Mesenchymal stem cell (in vitro differentiated cells and primary cell): ENCODE measurements at regions not wholly inside any gene's neighbourhood (a gene's known extent, or its start where the extent isn't known, plus 50 kb on each side); places are given as distances from the start of the nearest gene placed in this dataset.
A peak's percentile ranks its signal among the peaks of the same experiment; 100 is the strongest.

Source experiments
- DNase-seq: peaks from one replicate; pipeline ENCODE4 v3.0.0-alpha.2; 2013
- H2AFZ ChIP-seq: one replicate; pipeline ENCODE4 v1.6.1; 2013; ENCODE audit warnings: low read depth, mild to moderate bottlenecking, control low read depth, inconsistent platforms, low read length, moderate library complexity
- H2AK5ac ChIP-seq: 2 replicates; pipeline ENCODE4 v1.6.1; 2013; ENCODE audit warnings: low read length, moderate library complexity, mild to moderate bottlenecking, inconsistent platforms; ENCODE audit not compliant: severe bottlenecking
- H2BK120ac ChIP-seq: one replicate; pipeline ENCODE4 v1.6.1; 2013; ENCODE audit warnings: low read depth, mild to moderate bottlenecking, inconsistent platforms, low read length, moderate library complexity
- H2BK12ac ChIP-seq, 2 experiments: one replicate each; pipeline ENCODE4 v1.6.1; 2013; ENCODE audit warnings: inconsistent platforms in 2 of 2, low read length in 2 of 2, mild to moderate bottlenecking in 2 of 2, moderate library complexity in 2 of 2, control low read depth in 1 of 2
- H2BK15ac ChIP-seq: one replicate; pipeline ENCODE4 v1.6.1; 2013; ENCODE audit warnings: mild to moderate bottlenecking, low read depth, inconsistent platforms; ENCODE audit not compliant: poor library complexity, severe bottlenecking
- H2BK5ac ChIP-seq: 2 replicates; pipeline ENCODE4 v1.6.1; 2013; ENCODE audit warnings: low read depth, mild to moderate bottlenecking, low read length, control low read depth, inconsistent platforms; ENCODE audit not compliant: poor library complexity, severe bottlenecking
- H3K14ac ChIP-seq, 2 experiments: one replicate each; pipeline ENCODE4 v1.6.1; 2013; ENCODE audit warnings: inconsistent platforms in 2 of 2, low read length in 2 of 2, control low read depth in 1 of 2, mild to moderate bottlenecking in 1 of 2, moderate library complexity in 1 of 2
- H3K18ac ChIP-seq, 2 experiments: one replicate each; pipeline ENCODE4 v1.6.1; 2013; ENCODE audit warnings: inconsistent platforms in 2 of 2, low read length in 2 of 2, control low read depth in 1 of 2, low read depth in 1 of 2, mild to moderate bottlenecking in 1 of 2
- H3K23ac ChIP-seq, 2 experiments: one replicate each; pipeline ENCODE4 v1.6.1; 2013; ENCODE audit warnings: inconsistent platforms in 2 of 2, low read length in 2 of 2, mild to moderate bottlenecking in 2 of 2, moderate library complexity in 2 of 2, control low read depth in 1 of 2
- H3K27ac ChIP-seq: 2 replicates; pipeline ENCODE4 v1.5.1; 2013; ENCODE audit warnings: mild to moderate bottlenecking, moderate library complexity, low read length, control low read depth, inconsistent platforms; ENCODE audit not compliant: poor library complexity, severe bottlenecking
- H3K27me3 ChIP-seq, 2 experiments: 2 replicates each; pipeline versions ENCODE4 v1.6.1 to v1.7.0; 2013; ENCODE audit warnings: low read length in 2 of 2, mild to moderate bottlenecking in 2 of 2, moderate library complexity in 2 of 2, control low read depth in 1 of 2, inconsistent platforms in 1 of 2; ENCODE audit not compliant: control insufficient read depth in 1 of 2, insufficient read depth in 1 of 2
- H3K36me3 ChIP-seq, 2 experiments: 2 replicates each; pipeline versions ENCODE4 v1.6.1 to v1.7.0; 2013; ENCODE audit warnings: low read length in 2 of 2, control low read depth in 1 of 2, inconsistent platforms in 1 of 2, low read depth in 1 of 2, mild to moderate bottlenecking in 1 of 2; ENCODE audit not compliant: insufficient read depth in 2 of 2, control insufficient read depth in 1 of 2
- H3K4ac ChIP-seq, 2 experiments: one replicate each; pipeline ENCODE4 v1.6.1; 2013; ENCODE audit warnings: inconsistent platforms in 2 of 2, low read length in 2 of 2, mild to moderate bottlenecking in 2 of 2, moderate library complexity in 2 of 2, control low read depth in 1 of 2, low read depth in 1 of 2
- H3K4me1 ChIP-seq: 2 replicates; pipeline ENCODE4 v1.6.1; 2013; ENCODE audit warnings: low read depth, low read length, control low read depth; ENCODE audit not compliant: control insufficient read depth, insufficient read depth
- H3K4me2 ChIP-seq: 2 replicates; pipeline ENCODE4 v1.6.1; 2013; ENCODE audit warnings: low read length, mild to moderate bottlenecking, inconsistent platforms; ENCODE audit not compliant: poor library complexity, severe bottlenecking
- H3K4me3 ChIP-seq, 2 experiments: 2 replicates each; pipeline versions ENCODE4 v1.5.1 to v1.7.0; 2013; ENCODE audit warnings: low read length in 2 of 2, mild to moderate bottlenecking in 2 of 2, control low read depth in 1 of 2, low read depth in 1 of 2; ENCODE audit not compliant: insufficient read depth in 1 of 2
- H3K79me1 ChIP-seq: replicated peaks from 2 replicates; pipeline ENCODE4 v1.6.1; 2013; ENCODE audit warnings: mild to moderate bottlenecking, control low read depth, low read length, inconsistent platforms; ENCODE audit not compliant: poor library complexity, severe bottlenecking
- H3K9ac ChIP-seq: 2 replicates; pipeline ENCODE4 v1.7.0; 2013; ENCODE audit warnings: mild to moderate bottlenecking, low read length, moderate library complexity
- H3K9me3 ChIP-seq: 2 replicates; pipeline ENCODE4 v1.7.0; 2013; ENCODE audit warnings: mild to moderate bottlenecking, low read length; ENCODE audit not compliant: control insufficient read depth
- H4K8ac ChIP-seq: one replicate; pipeline ENCODE4 v1.6.1; 2013; ENCODE audit warnings: inconsistent platforms, mild to moderate bottlenecking, low read length, moderate library complexity
- H4K91ac ChIP-seq: one replicate; pipeline ENCODE4 v1.6.1; 2013; ENCODE audit warnings: mild to moderate bottlenecking, low read length, inconsistent platforms
- WGBS: methylation state at CpG from one replicate; pipeline ENCODE4 v1.1.7; 2013; ENCODE audit warnings: mixed read lengths; 5-methylcytosine and 5-hydroxymethylcytosine counted together

DNA sequence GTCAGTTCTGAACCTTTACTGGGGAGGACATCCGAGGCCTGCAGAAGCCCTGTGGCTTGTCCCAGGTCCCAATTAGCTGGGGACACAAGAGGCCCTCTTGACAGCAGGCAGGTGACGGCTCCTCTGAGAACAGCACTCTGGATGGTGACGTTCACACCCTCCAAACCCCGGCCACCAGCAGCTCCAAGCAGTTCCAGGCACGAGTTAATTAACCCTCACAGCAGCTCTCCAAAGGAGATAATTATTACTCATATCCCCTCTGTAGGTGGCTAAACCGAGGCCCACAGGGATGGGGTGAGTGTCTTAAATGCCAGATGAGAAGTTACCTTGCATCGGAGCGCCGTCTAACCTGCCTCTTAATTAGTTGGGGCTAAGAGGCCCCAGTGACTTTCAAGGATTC lies 168.9 kb upstream of the CIBAR2 start:
- Histone ChIP-seq H2BK12ac (no peak overlapping the region), H3K27me3 (no peaks in the 10 kb centered on the region), H3K4me2 (no peak overlapping the region), H3K23ac (no peak overlapping the region), H3K9me3 (no peaks in the 10 kb centered on the region), H4K91ac (no peak overlapping the region), H3K79me1 (peaks cover 50% of the 10 kb centered on the region), H3K14ac (no peak overlapping the region), H3K4me1 (peaks cover 9% of the 10 kb centered on the region), H3K18ac (no peak overlapping the region), H2AK5ac (no peak overlapping the region), H2AFZ (no peak overlapping the region), H3K4me3 (no peak overlapping the region), H3K27ac (no peak overlapping the region), H3K4ac (no peak overlapping the region), H2BK5ac (no peak overlapping the region), H4K8ac (peak overlapping the region; percentile 9), H2BK120ac (no peak overlapping the region), H3K9ac (no peak overlapping the region), H3K36me3 (peaks cover 0 to 21% of the 10 kb centered on the region in 2 experiments), H2BK15ac (peak overlapping the region; percentile 57)
- no peak for DNase-seq
- 55% methylated on average over 9 of the region's 9 CpGs for WGBS

DNA sequence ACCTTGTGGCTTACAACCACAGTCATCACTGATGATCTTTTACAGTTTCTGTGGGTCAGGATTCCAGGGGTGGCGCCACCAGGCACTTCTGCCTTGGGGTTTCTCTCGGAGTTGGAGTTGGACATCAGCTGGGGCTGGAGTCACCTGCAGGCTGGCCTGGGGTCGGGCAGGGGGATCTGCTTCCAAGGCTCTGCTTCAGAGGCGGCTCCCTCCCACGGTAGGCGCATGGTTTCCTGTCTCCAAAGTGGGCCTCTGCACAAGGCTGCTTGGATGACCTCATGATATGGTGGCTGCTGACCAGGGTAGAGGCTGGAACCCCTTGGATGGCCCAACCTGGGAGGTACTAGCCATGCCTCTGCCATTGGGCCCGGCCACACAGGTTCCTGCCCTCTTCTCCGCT lies 170.6 kb upstream of the CIBAR2 start:
- H4K91ac ChIP-seq: no peak overlapping the region
- H3K27me3 ChIP-seq: no peaks in the 10 kb centered on the region
- no peak overlapping the region for H3K4me2 ChIP-seq
- no peak overlapping the region for H2AK5ac ChIP-seq
- H3K4me1 ChIP-seq: peaks cover 16% of the 10 kb centered on the region
- H2BK12ac ChIP-seq: peak overlapping the region in 1 of 2 experiments; percentile 24
- no peak overlapping the region for H3K23ac ChIP-seq
- no peak overlapping the region for H2BK15ac ChIP-seq
- no peak overlapping the region for H2BK5ac ChIP-seq
- H3K4ac ChIP-seq: no peak overlapping the region
- H3K14ac ChIP-seq: no peak overlapping the region
- WGBS: 77% methylated on average over 8 of the region's 8 CpGs
- no peak overlapping the region for H2AFZ ChIP-seq
- peaks cover 45% of the 10 kb centered on the region for H3K79me1 ChIP-seq
- H4K8ac ChIP-seq: no peak overlapping the region
- H2BK120ac ChIP-seq: no peak overlapping the region
- H3K18ac ChIP-seq: no peak overlapping the region
- H3K9ac ChIP-seq: no peak overlapping the region
- DNase-seq: no peak
- no peaks in the 10 kb centered on the region for H3K9me3 ChIP-seq
- H3K36me3 ChIP-seq: peaks cover 0 to 17% of the 10 kb centered on the region in 2 experiments
- no peak overlapping the region for H3K27ac ChIP-seq
- H3K4me3 ChIP-seq: no peak overlapping the region

DNA sequence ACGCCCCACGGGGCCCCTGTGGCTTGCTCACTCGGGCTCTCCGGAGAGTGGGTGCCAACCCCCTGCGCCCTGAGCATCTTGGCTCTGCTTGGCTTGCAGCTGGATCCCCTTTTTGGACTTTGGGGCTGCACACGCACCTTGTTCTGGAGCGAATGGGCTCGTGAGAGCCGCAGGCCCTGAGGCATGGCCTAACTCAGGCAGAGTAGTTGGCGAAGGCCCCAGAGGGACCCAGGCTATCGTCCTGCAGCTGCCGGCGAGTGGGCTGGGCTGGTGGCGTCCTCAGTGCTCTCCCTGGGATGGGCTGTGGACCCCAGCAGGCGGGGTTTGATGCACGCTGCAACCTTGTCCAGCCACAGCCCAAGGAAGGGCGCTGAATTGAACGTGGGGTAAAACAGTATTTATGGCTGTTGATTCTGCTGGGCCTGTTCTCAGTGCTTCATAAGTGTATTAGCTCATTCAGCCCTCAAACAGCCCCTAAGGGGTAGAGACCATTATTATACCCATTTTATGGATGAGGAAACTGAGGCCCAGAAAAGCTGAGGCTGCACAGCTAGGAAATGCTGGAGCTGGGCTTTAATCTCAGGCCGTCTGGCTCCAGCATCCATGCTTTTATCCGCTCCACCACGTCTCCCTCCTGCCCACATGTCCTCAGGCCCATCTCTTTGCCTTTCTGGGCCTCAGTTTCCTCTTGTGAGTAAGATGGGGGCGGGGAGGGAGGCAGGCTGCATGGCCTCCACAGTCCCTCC lies 171.2 kb upstream of the CIBAR2 start:
- H3K36me3 ChIP-seq: peaks cover 0 to 20% of the 10 kb centered on the region in 2 experiments
- no peak overlapping the region for H2BK15ac ChIP-seq
- H3K4me3 ChIP-seq: no peak overlapping the region
- no peak overlapping the region for H2BK120ac ChIP-seq
- no peak overlapping the region for H3K4me2 ChIP-seq
- no peak overlapping the region for H3K9ac ChIP-seq
- no peak overlapping the region for H2AFZ ChIP-seq
- peak overlapping the region; percentile 27 for H4K8ac ChIP-seq
- H2BK12ac ChIP-seq: peak overlapping the region in 1 of 2 experiments; percentile 57
- H3K27me3 ChIP-seq: no peaks in the 10 kb centered on the region
- 93% methylated on average over 18 of the region's 22 CpGs for WGBS
- no peak overlapping the region for H3K14ac ChIP-seq
- no peak overlapping the region for H2AK5ac ChIP-seq
- no peak overlapping the region for H3K18ac ChIP-seq
- H3K27ac ChIP-seq: no peak overlapping the region
- no peaks in the 10 kb centered on the region for H3K9me3 ChIP-seq
- no peak for DNase-seq
- peaks cover 16% of the 10 kb centered on the region for H3K4me1 ChIP-seq
- peaks cover 44% of the 10 kb centered on the region for H3K79me1 ChIP-seq
- H2BK5ac ChIP-seq: no peak overlapping the region
- no peak overlapping the region for H3K23ac ChIP-seq
- H4K91ac ChIP-seq: no peak overlapping the region
- H3K4ac ChIP-seq: peak overlapping the region in 1 of 2 experiments; percentile 17

DNA sequence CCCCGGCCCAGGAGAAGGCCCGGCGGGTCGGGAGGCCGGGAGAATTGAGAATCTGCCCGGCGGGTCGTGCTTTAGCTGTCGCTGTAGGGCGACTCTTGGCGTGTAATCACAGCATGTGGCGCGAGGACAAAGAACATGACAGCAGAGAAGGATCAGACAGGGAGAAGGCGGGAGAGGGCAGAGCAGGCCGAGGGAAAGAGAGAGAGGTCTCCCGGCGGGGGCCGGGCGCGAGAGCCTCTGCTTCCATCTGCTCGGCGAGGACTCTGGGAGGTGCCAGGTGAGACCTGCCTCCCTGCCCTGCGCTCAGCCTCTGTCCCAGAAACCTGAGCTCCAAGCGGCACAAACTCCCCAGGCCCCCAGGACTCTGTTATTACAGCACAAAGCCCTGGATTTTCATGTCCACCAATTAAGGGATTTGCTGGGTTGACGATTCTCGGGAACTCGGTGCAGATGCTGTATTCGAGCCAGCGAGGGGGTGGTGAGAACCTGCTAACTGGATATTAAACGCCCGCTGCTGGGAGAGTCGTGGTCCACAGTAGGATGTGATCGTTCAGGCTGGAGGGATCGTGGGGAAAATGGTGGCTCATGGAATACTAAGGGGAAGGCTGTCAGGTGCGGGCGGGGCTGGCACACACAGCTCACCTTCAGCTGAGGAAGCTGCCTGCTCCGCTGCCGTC lies 172.0 kb upstream of the CIBAR2 start:
- Histone ChIP-seq H3K4ac (peak overlapping the region in 1 of 2 experiments; percentile 17), H3K4me3 (no peak overlapping the region), H2BK12ac (no peak overlapping the region)

More for the DNA sequence above, 172.0 kb upstream of the CIBAR2 start:
- Histone ChIP-seq H3K4me2 (no peak overlapping the region), H4K8ac (no peak overlapping the region), H3K9ac (no peak overlapping the region), H3K27me3 (no peaks in the 10 kb centered on the region), H3K9me3 (no peaks in the 10 kb centered on the region), H3K14ac (peak overlapping the region in 1 of 2 experiments; percentile 18), H2BK5ac (no peak overlapping the region), H2BK120ac (no peak overlapping the region), H2BK15ac (no peak overlapping the region), H2AK5ac (no peak overlapping the region), H3K4me1 (peaks cover 17% of the 10 kb centered on the region), H4K91ac (no peak overlapping the region), H3K23ac (peak overlapping the region in 1 of 2 experiments; percentile 14), H2AFZ (no peak overlapping the region), H3K27ac (no peak overlapping the region), H3K36me3 (peaks cover 0 to 20% of the 10 kb centered on the region in 2 experiments), H3K18ac (no peak overlapping the region), H3K79me1 (peaks cover 50% of the 10 kb centered on the region)
- DNase-seq: no peak
- 92% methylated on average over 31 of the region's 38 CpGs for WGBS
